AG10803 (cell line): ENCODE measurements at regions not wholly inside any gene's neighbourhood (a gene's known extent, or its start where the extent isn't known, plus 50 kb on each side); places are given as distances from the start of the nearest gene placed in this dataset.

ENCODE experiments used
- DNase-seq: peaks from one replicate; pipeline ENCODE4 v3.0.0; 2010; ENCODE audit warnings: low read depth
- H3K4me3 ChIP-seq: 2 replicates; pipeline ENCODE4 v1.5.1; 2011; ENCODE audit warnings: mild to moderate bottlenecking, low read length, control low read depth
- CTCF ChIP-seq: conservative IDR thresholded peaks from 2 replicates; pipeline ENCODE4 v1.5.1; 2011; ENCODE audit warnings: mild to moderate bottlenecking, low read length, control low read depth, inconsistent platforms

GRCh38 chr11:119985551-119985950, 152.4 kb downstream of the TRIM29 start:
- no peak overlapping the region for H3K4me3 ChIP-seq
- no peak for TF ChIP-seq CTCF
- no peak for DNase-seq

GRCh38 chr11:119983816-119984215, 154.1 kb downstream of the TRIM29 start:
- TF ChIP-seq CTCF: no peak
- no peak for DNase-seq
- no peak overlapping the region for H3K4me3 ChIP-seq

GRCh38 chr11:119983240-119983732, 154.6 kb downstream of the TRIM29 start:
- DNase-seq: no peak
- H3K4me3 ChIP-seq: no peak overlapping the region
- no peak for TF ChIP-seq CTCF

- DNase-seq: no peak
- TF ChIP-seq CTCF: no peak
- H3K4me3 ChIP-seq: no peak overlapping the region
Observed at GRCh38 chr11:119982517-119983239, 155.2 kb downstream of the TRIM29 start.

- DNase-seq: no peak
- H3K4me3 ChIP-seq: no peak overlapping the region
Observed at GRCh38 chr11:119980431-119980830, 157.5 kb downstream of the TRIM29 start.

GRCh38 chr11:119979701-119980100, 158.2 kb downstream of the TRIM29 start:
- no peak for TF ChIP-seq CTCF
- no peak for DNase-seq
- no peak overlapping the region for H3K4me3 ChIP-seq

More at GRCh38 chr11:119980431-119980830, 157.5 kb downstream of the TRIM29 start:
- TF ChIP-seq CTCF: no peak

GRCh38 chr11:119978696-119979095, 159.2 kb downstream of the TRIM29 start:
- H3K4me3 ChIP-seq: no peak overlapping the region
- TF ChIP-seq CTCF: no peak
- DNase-seq: no peak
